ENCODE measurements at regions not wholly inside any gene's neighbourhood (a gene's known extent, or its start where the extent isn't known, plus 50 kb on each side); places are given as distances from the start of the nearest gene placed in this dataset.
"Not testable (repeated sequence)": the region's sequence is repeated elsewhere in the genome, so short reads cannot be mapped to it uniquely, and the experiment has no call there.

DNA sequence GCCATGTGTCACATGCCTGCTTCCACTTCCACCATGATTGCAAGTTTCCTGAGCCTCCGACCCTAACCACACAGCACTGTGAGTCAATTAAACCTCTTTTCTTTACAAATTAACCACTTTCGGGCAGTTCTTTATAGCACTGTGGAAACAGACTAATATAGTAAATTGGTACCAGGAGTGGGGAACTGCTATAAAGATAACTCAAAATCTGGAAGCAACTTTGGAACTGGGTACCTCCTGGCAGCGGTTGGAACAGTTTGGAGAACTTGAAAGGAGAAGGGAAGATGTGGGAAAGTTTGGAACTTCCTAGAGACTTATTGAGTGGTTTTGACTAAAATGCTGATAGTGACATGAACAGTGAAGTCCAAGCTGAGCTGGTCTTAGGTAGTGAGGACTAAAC, 436.1 kb downstream of the TMEM121 start:
- CTCF ChIA-PET: no interaction called here
- no peak overlapping the region for H3K27ac ChIP-seq
- TF ChIP-seq, protein P1, sequence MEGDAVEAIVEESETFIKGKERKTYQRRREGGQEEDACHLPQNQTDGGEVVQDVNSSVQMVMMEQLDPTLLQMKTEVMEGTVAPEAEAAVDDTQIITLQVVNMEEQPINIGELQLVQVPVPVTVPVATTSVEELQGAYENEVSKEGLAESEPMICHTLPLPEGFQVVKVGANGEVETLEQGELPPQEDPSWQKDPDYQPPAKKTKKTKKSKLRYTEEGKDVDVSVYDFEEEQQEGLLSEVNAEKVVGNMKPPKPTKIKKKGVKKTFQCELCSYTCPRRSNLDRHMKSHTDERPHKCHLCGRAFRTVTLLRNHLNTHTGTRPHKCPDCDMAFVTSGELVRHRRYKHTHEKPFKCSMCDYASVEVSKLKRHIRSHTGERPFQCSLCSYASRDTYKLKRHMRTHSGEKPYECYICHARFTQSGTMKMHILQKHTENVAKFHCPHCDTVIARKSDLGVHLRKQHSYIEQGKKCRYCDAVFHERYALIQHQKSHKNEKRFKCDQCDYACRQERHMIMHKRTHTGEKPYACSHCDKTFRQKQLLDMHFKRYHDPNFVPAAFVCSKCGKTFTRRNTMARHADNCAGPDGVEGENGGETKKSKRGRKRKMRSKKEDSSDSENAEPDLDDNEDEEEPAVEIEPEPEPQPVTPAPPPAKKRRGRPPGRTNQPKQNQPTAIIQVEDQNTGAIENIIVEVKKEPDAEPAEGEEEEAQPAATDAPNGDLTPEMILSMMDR (conservative IDR thresholded peaks at IDR 0.05; ENCODE audit: low read depth): no peak
- DNase-seq (ENCODE audit: low spot score): no peak
- POLR2A ChIA-PET (ENCODE audit: low non-redundant PET): no interaction called here

DNA sequence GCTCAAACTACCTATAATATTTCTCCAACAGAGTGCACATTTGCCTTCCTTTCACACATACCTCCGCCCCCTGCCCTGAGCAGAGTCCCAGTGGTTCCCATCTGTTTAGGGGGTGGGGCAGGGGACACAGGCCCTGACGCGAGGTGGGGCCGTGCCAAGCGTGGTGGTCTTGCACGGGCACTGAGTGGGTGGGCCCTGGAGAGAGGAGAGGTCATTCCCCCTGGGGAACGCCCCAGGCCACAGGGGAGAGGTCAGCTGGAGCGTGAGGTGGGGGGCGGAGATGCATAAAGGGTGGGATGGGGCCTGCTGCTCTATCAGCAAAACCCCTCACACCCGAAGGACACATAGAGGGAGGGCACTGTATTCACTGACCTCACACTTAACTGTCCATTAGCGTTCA, 441.9 kb downstream of the TMEM121 start:
- CTCF ChIA-PET: no interaction called here
- POLR2A ChIA-PET (ENCODE audit: low non-redundant PET): no interaction called here
- no peak for DNase-seq (ENCODE audit: low spot score)
- H3K27ac ChIP-seq: no peak overlapping the region
- TF ChIP-seq, protein P1 (conservative IDR thresholded peaks at IDR 0.05; ENCODE audit: low read depth): no peak

GRCh38 chr14:105969026-105969425, 442.6 kb downstream of the TMEM121 start:
- POLR2A ChIA-PET (ENCODE audit: low non-redundant PET); H3K27ac ChIP-seq; DNase-seq (ENCODE audit: low spot score); CTCF ChIA-PET: not testable (repeated sequence)

DNA sequence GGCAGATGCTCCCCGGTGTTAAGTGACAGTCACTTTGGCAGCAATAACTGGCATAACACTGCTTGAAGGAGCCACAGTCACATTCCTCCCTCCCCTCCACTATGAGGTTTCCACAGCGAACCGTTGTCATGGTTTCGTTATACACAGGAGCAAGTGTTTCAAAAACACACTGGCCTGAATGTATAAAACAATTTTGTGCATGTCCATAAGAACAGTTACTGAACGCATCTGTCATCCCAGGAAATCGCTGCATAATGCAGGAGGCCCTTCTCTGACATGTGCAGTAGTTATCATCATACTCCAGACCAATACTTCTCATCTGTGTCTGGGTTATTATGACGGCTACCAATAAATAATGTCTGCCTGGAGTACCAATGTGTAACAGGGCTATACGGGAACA, 444.4 kb downstream of the TMEM121 start:
- POLR2A ChIA-PET (ENCODE audit: low non-redundant PET); H3K27ac ChIP-seq; CTCF ChIA-PET; DNase-seq (ENCODE audit: low spot score): not testable (repeated sequence)

DNA sequence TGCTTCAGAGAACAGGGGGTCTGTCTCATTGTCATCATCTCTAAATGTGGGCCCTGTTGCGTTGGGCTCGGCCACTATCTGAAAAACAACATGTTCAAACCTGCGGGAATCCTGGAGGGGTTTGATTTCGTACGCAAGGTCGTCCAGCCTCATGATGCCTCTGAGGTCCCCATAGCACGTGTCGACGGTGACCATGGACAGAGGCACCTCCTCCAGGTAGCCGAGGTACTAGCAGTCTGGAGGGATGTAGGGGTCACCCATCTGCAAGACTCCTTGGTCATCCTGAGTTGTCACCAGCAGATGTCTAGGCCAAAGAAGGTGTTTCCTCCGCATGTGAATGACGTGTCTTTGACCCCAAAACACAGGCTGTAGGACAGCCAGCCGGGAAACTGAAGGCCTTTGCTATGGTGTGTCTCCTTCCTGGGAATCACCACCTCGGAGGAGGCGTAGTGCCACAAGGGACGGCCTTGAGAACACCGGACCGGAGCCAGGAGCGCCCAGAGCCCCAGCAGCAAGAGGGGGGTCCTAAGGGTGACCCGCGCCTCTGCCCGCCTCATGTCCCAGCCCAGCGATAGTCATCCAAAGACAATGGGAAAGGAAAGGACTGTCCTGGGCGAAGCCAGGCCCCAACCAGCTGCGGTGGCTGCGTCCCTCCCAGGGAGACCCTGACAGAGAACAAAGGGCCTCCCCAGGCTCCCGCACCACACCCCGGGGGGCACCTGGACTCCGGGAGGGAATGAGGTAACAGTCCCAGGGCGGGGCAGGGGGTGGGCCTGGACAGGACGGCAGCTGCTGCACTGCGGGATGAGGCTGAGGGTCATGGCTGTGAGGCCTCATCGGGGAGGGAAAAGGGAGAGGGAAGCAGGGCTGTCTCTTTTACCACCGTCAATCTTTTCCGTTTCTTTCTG, 445.5 kb downstream of the TMEM121 start:
- ChIA-PET CTCF (no interaction called here), POLR2A (ENCODE audit: low non-redundant PET) (no interaction called here)
- TF ChIP-seq, protein P1 (conservative IDR thresholded peaks at IDR 0.05; ENCODE audit: low read depth): no peak

GRCh38 chr14:105974902-105975301, 448.5 kb downstream of the TMEM121 start:
- H3K27ac ChIP-seq: no peak overlapping the region
- no peak for DNase-seq (ENCODE audit: low spot score)
- CTCF ChIA-PET: no interaction called here
- POLR2A ChIA-PET (ENCODE audit: low non-redundant PET): no interaction called here
- TF ChIP-seq, protein P1 (conservative IDR thresholded peaks at IDR 0.05; ENCODE audit: low read depth): no peak; the same call in 1 of the 2 replicates

More for the DNA sequence above, 445.5 kb downstream of the TMEM121 start:
- H3K27ac ChIP-seq: no peak overlapping the region
- no peak for DNase-seq (ENCODE audit: low spot score)

DNA sequence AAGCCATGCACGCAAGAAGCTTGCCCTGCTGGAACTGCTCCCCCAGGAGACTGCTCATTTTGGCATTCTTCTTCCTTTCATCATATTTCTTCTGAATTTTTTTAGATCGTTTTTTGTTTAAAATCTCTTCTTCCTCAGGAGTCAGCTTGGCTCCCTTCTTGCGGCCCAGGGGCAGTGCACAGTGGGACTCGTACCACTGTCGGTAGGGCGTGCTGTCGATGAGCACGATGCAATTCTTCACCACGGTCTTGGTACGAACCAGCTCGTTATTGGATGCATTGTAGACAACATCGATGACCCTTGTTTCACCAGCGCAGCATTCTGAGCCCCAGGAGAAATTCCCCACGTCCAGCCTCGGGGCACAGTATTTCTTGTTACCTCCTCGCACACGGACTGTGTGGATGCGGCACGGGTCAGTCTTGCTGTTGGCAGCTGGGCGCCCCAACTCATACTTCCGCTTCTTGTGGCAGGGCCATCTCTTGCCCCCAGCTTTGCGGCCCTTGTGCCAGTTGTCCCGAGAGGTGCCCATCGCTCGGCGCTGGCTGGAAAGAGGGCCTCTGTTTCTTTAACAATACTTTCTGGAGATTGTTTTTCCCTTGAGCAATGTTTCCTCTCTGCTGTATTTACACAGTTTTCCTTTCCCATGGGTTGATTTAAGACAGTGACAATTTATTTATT, 452.4 kb downstream of the TMEM121 start:
- TF ChIP-seq, protein P1 (conservative IDR thresholded peaks at IDR 0.05; ENCODE audit: low read depth): no peak
- DNase-seq (ENCODE audit: low spot score): no peak
- POLR2A ChIA-PET (ENCODE audit: low non-redundant PET): no interaction called here
- CTCF ChIA-PET: no interaction called here
- no peak overlapping the region for H3K27ac ChIP-seq
